T-cell (primary cell): ENCODE measurements at regions not wholly inside any gene's neighbourhood (a gene's known extent, or its start where the extent isn't known, plus 50 kb on each side); places are given as distances from the start of the nearest gene placed in this dataset.
"Not testable (repeated sequence)": the region's sequence is repeated elsewhere in the genome, so short reads cannot be mapped to it uniquely, and the experiment has no call there.

Source experiments
- ATAC-seq, 4 experiments: fragments of 200-7000 bp in 3 of 4; fragments of 150-1000 bp in 1 of 4; cut with Tn5 transposase; replicated peaks in 1 of 4; 1 replicate in 3 of 4; 2 replicates in 1 of 4; pipeline ENCODE4 v1.10.0; 2021; ENCODE audit warnings: moderate library complexity in 3 of 4, mild to moderate bottlenecking in 2 of 4, moderate number of reproducible peaks in 1 of 4
- CTCF ChIA-PET, 2 donors: fragments of 300-600 bp; sonication (Branson Sonifier 250); formaldehyde crosslinking; loops; one replicate each; lab custom pipeline; 2022; ENCODE audit warnings: antibody characterized with exemption in 2 of 2; lab: Charles Lee
- POLR2A ChIA-PET, 2 donors: fragments of 300-600 bp; sonication (Branson Sonifier 250); formaldehyde crosslinking; loops; one replicate each; lab custom pipeline; 2022; ENCODE audit warnings: antibody characterized with exemption in 2 of 2; lab: Charles Lee
- DNase-seq, 35 experiments: peaks; one replicate each; pipeline versions ENCODE4 v3.0.0 to v3.0.0-alpha.2; 2013 to 2023
- H3K27ac ChIP-seq: one replicate; pipeline ENCODE4 v1.5.1; 2013; ENCODE audit warnings: low read length
- H3K27me3 ChIP-seq, 2 experiments: replicated peaks in 1 of 2; 1 replicate in 1 of 2; 2 replicates in 1 of 2; pipeline versions ENCODE4 v1.6.1 to v1.7.0; 2013; ENCODE audit warnings: low read length in 1 of 2, mixed read lengths in 1 of 2; ENCODE audit not compliant: control insufficient read depth in 2 of 2, insufficient read depth in 2 of 2; ENCODE audit errors: extremely low read depth in 1 of 2
- H3K36me3 ChIP-seq, 2 donors: 1 replicate in 1 of 2; 2 replicates in 1 of 2; pipeline versions ENCODE4 v1.6.1 to v1.7.0; 2013; ENCODE audit warnings: low read length in 1 of 2; ENCODE audit not compliant: control insufficient read depth in 2 of 2, insufficient read depth in 1 of 2; ENCODE audit errors: extremely low read depth in 1 of 2
- H3K4me1 ChIP-seq, 2 experiments: 1 replicate in 1 of 2; 2 replicates in 1 of 2; pipeline versions ENCODE4 v1.6.1 to v1.7.0; 2013; ENCODE audit warnings: low read length in 2 of 2, mixed read lengths in 1 of 2; ENCODE audit not compliant: insufficient read depth in 2 of 2, control insufficient read depth in 1 of 2; ENCODE audit errors: extremely low read depth in 1 of 2
- H3K4me3 ChIP-seq, 2 donors: 1 replicate in 1 of 2; 2 replicates in 1 of 2; pipeline versions ENCODE4 v1.5.1 to v1.7.0; 2013; ENCODE audit warnings: mild to moderate bottlenecking in 2 of 2, low read length in 1 of 2, moderate library complexity in 1 of 2; ENCODE audit not compliant: control insufficient read depth in 1 of 2; ENCODE audit errors: extremely low read depth in 1 of 2
- H3K9me3 ChIP-seq: 2 replicates; pipeline ENCODE4 v1.7.0; 2013
- H3K27ac Mint-ChIP-seq, 2 donors: one replicate each; pipeline ENCODE4 v1.8.0; 2020 to 2021; ENCODE audit warnings: mild to moderate bottlenecking in 2 of 2, mixed read lengths in 2 of 2
- H3K27me3 Mint-ChIP-seq, 2 donors: one replicate each; pipeline ENCODE4 v1.8.0; 2021 to 2022; ENCODE audit warnings: mixed read lengths in 2 of 2
- H3K36me3 Mint-ChIP-seq: one replicate; pipeline ENCODE4 v1.8.0; 2021; ENCODE audit warnings: mixed read lengths
- H3K4me1 Mint-ChIP-seq, 3 donors: one replicate each; pipeline ENCODE4 v1.8.0; 2020 to 2022; ENCODE audit warnings: mixed read lengths in 3 of 3, mild to moderate bottlenecking in 1 of 3
- H3K4me3 Mint-ChIP-seq, 3 donors: one replicate each; pipeline ENCODE4 v1.8.0; 2020 to 2022; ENCODE audit warnings: mild to moderate bottlenecking in 3 of 3, mixed read lengths in 3 of 3, moderate library complexity in 3 of 3
- H3K9me3 Mint-ChIP-seq, 3 donors: one replicate each; pipeline ENCODE4 v1.8.0; 2020 to 2022; ENCODE audit warnings: mixed read lengths in 3 of 3
- WGBS: methylation state at CpG from one replicate; pipeline ENCODE4 v1.1.5; 2013; ENCODE audit warnings: missing lambda C conversion rate; ENCODE audit not compliant: insufficient coverage; 5-methylcytosine and 5-hydroxymethylcytosine counted together

DNA sequence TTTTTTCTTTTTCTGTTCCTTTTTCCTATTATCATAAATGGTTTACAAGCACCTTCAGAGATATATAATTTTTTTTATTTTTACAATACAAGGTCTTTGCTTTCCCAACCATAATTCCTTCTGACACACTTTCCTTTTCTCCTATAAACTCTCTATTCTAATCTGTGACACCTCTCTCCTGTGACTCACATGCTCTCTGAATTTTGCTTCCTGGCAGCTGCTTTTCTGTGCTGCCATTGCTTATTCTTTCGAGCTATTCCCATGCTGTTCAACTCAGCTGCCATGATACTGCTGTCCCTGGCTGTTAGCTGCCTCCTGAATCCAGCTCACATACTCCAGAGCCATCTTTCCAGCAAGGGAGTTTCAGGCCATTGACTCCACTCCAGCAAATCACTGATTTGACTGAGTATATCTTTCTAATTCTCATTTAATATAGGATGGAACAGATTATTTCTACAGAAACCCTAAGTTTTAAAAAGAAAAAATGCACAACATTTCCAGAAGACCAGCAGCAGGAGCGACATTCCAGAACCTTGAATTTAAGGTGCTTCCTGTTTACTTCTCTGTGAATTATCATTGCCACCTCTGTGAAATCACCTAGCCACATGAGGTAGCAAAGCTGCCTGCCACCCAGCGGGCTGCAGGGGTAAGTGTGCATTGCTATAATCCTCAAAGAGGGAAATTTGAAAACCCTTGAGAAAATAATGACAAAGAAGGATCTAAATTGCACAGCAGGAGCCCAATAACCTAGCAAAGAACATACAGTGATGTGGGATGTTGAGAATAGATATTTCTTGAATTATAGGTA lies 1442.6 kb downstream of the KHDRBS2 start:
- H3K4me1 Mint-ChIP-seq, CTCF ChIA-PET: not testable (repeated sequence)

DNA sequence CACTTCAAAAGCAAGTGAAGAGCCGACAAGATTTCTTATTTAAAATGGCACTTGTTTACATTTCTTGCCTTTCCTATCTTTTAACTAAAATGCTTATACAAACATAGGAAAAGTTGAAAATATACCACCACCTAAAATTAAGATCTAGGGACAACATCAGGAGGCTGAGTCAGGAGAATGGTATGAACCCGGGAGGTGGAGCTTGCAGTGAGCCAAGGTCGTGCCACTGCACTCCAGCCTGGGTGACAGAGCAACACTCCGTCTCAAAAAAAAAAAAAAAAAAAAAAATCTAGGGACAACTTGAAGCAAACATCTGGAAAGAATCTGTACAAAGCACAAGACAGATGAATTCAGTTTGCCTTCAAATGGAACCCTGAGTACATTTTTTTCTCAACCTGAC lies 1455.3 kb downstream of the KHDRBS2 start:
- H3K27me3 Mint-ChIP-seq, POLR2A ChIA-PET, H3K4me3 Mint-ChIP-seq, CTCF ChIA-PET, H3K36me3 Mint-ChIP-seq, DNase-seq, H3K4me1 Mint-ChIP-seq, H3K36me3 ChIP-seq, H3K27ac Mint-ChIP-seq, H3K4me1 ChIP-seq, H3K27me3 ChIP-seq, ATAC-seq, H3K4me3 ChIP-seq, H3K27ac ChIP-seq, H3K9me3 ChIP-seq: not testable (repeated sequence)
- WGBS, result no CpG with 5 or more reads among the region's 4 CpGs
- H3K9me3 Mint-ChIP-seq, result peaks cover 5 to 15% (median 11%) of the 10 kb centered on the region in 3 donors

More for the DNA sequence above, 1442.6 kb downstream of the KHDRBS2 start:
- H3K4me3 Mint-ChIP-seq, H3K36me3 ChIP-seq, H3K27me3 Mint-ChIP-seq, DNase-seq, ATAC-seq, H3K27ac Mint-ChIP-seq, H3K4me1 ChIP-seq, POLR2A ChIA-PET, H3K4me3 ChIP-seq, H3K9me3 ChIP-seq, H3K27me3 ChIP-seq, H3K36me3 Mint-ChIP-seq, H3K27ac ChIP-seq: not testable (repeated sequence)
- H3K9me3 Mint-ChIP-seq, result peaks cover 4 to 16% (median 13%) of the 10 kb centered on the region in 3 donors
- no CpG with 5 or more reads among the region's 3 CpGs for WGBS

DNA sequence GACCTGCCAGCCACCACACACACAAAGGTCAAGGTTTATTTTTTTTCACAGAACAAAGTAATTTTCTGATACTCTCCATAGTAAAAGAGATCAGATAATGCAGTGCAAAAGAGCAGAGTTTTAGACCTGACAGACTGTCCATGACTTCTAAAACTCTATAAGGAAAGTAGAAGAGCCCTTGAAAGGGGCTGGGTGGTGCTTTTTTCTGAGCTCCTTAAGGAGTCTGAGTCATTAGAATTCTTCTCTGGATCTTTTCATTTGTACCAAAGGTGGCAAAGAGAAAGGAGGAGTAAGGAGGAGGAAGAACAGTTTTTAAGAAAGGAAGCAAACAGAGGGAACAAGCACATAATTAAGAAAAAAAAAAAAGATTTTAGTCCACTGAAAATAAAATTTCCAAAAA lies 1463.4 kb downstream of the KHDRBS2 start:
- POLR2A ChIA-PET, H3K27me3 Mint-ChIP-seq, ATAC-seq, H3K9me3 Mint-ChIP-seq, H3K4me3 ChIP-seq, H3K36me3 ChIP-seq, H3K9me3 ChIP-seq, H3K4me3 Mint-ChIP-seq, H3K27me3 ChIP-seq, DNase-seq, H3K27ac ChIP-seq, H3K36me3 Mint-ChIP-seq, H3K4me1 ChIP-seq, H3K4me1 Mint-ChIP-seq, H3K27ac Mint-ChIP-seq, CTCF ChIA-PET: not testable (repeated sequence)

DNA sequence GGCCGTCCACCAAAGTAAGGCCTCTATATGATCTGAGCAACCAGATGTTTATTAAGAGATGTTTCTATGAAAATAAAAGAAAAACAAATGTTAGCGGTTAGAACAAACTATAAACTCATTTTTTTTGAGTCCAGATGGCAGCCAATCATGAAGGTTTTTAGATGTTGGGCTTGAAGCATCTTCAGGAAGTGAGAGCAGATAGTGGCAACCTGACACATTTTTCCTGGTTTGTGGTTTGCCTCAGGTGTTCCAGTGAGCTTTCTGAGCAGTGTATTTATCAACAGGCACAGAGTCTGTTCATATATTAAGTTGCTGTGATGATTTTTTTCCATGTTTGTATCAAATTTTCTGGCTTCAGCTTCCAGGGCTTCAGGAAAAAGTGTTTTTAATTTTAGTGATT lies 1468.0 kb downstream of the KHDRBS2 start:
- H3K4me3 ChIP-seq, H3K9me3 Mint-ChIP-seq, H3K4me1 Mint-ChIP-seq, ATAC-seq, POLR2A ChIA-PET, H3K9me3 ChIP-seq, H3K27ac Mint-ChIP-seq, H3K27me3 ChIP-seq, H3K27ac ChIP-seq, CTCF ChIA-PET, DNase-seq, H3K27me3 Mint-ChIP-seq, H3K36me3 ChIP-seq, H3K4me1 ChIP-seq, H3K36me3 Mint-ChIP-seq, H3K4me3 Mint-ChIP-seq: not testable (repeated sequence)
- 100% methylated on average over 1 of the region's 2 CpGs for WGBS

GRCh38 chr6:60814784-60815183 lies 1471.2 kb downstream of the KHDRBS2 start:
- DNase-seq, CTCF ChIA-PET, H3K9me3 ChIP-seq, POLR2A ChIA-PET, H3K27ac Mint-ChIP-seq, H3K4me3 Mint-ChIP-seq, H3K36me3 ChIP-seq, H3K4me1 ChIP-seq, H3K27me3 ChIP-seq, H3K27ac ChIP-seq, H3K27me3 Mint-ChIP-seq, H3K36me3 Mint-ChIP-seq, H3K4me1 Mint-ChIP-seq, H3K4me3 ChIP-seq, ATAC-seq: not testable (repeated sequence)
- peaks cover 12 to 20% (median 12%) of the 10 kb centered on the region in 3 donors for H3K9me3 Mint-ChIP-seq
- WGBS, result 83% methylated on average over 1 of the region's 1 CpG

- H3K27me3 ChIP-seq, H3K9me3 ChIP-seq, H3K27ac Mint-ChIP-seq, H3K27me3 Mint-ChIP-seq, CTCF ChIA-PET, H3K4me1 Mint-ChIP-seq, H3K4me1 ChIP-seq, ATAC-seq, H3K27ac ChIP-seq, DNase-seq, H3K36me3 Mint-ChIP-seq, H3K36me3 ChIP-seq, POLR2A ChIA-PET, H3K4me3 ChIP-seq, H3K4me3 Mint-ChIP-seq: not testable (repeated sequence)
- WGBS, result no CpG with 5 or more reads among the region's 4 CpGs
- peaks cover 10 to 20% (median 12%) of the 10 kb centered on the region in 3 donors for H3K9me3 Mint-ChIP-seq
These were observed 1472.0 kb downstream of the KHDRBS2 start for GRCh38 chr6:60813897-60814596.
